K562 (cell line): ENCODE measurements at regions not wholly inside any gene's neighbourhood (a gene's known extent, or its start where the extent isn't known, plus 50 kb on each side); places are given as distances from the start of the nearest gene placed in this dataset.

Source experiments
- ATAC-seq: fragments of 200-7000 bp; cut with Tn5 transposase; 3 replicates; pipeline ENCODE4 v1.9.1; 2020; ENCODE audit warnings: moderate library complexity
- BruUV-seq: library from RNA; stranded (reverse); fragments of 400-500 nt; replicated peaks from 2 replicates; lab custom pipeline; 2021; lab: Mats Ljungman, UMichigan
- CTCF ChIA-PET: fragments of 300-600 bp; formaldehyde crosslinking; extraction: SDS; loops from one replicate; lab custom pipeline; 2021; ENCODE audit warnings: low intra/inter-chr PET ratio; lab: Yijun Ruan, JAX
- POLR2A ChIA-PET: fragments of 300-600, 350-650 bp; sonication (Branson Sonifier 250); formaldehyde crosslinking; extraction: SDS; loops from one replicate; lab custom pipeline; 2021; ENCODE audit warnings: antibody characterized with exemption, inconsistent platforms; lab: Yijun Ruan, JAX
- DNase-seq, 4 experiments: peaks; one replicate each; pipeline versions ENCODE4 v3.0.0 to v3.0.0-alpha.2; 2011 to 2018; ENCODE audit warnings: low spot score in 3 of 4, mixed read lengths in 3 of 4; ENCODE audit errors: extremely low read depth in 1 of 4
- FAIRE-seq: peaks from 2 replicates; lab custom pipeline; 2011; peaks lifted over from hg19 to GRCh38; lab: Jason Lieb, UNC
- H2AFZ ChIP-seq: 2 replicates; pipeline ENCODE4 v1.6.0; 2011; ENCODE audit warnings: low read depth, low read length, control low read depth, inconsistent platforms
- H3K27ac ChIP-seq: fragments of 200-600 bp; 3 replicates; pipeline ENCODE4 v1.8.0; 2011; ENCODE audit warnings: low read depth, mild to moderate bottlenecking, control low read depth, inconsistent platforms, low read length, moderate library complexity, mixed read lengths; ENCODE audit errors: extremely low read depth
- H3K27me3 ChIP-seq, 2 experiments: fragments of 300-600 bp in 1 of 2; 2 replicates in 1 of 2; 3 replicates in 1 of 2; pipeline versions ENCODE4 v1.6.0 to v1.8.0; 2011; ENCODE audit warnings: inconsistent platforms in 2 of 2, low read length in 2 of 2, mild to moderate bottlenecking in 1 of 2, mixed read lengths in 1 of 2, moderate library complexity in 1 of 2; ENCODE audit not compliant: control insufficient read depth in 2 of 2, insufficient read depth in 2 of 2
- H3K36me3 ChIP-seq: fragments of 300-600 bp; 3 replicates; pipeline ENCODE4 v1.8.0; 2011; ENCODE audit warnings: mild to moderate bottlenecking, low read length, inconsistent platforms; ENCODE audit not compliant: control insufficient read depth, insufficient read depth
- H3K4me1 ChIP-seq, 2 experiments: fragments of 200-600 bp in 1 of 2; replicated peaks in 1 of 2; 2 replicates in 1 of 2; 3 replicates in 1 of 2; pipeline versions ENCODE4 v1.5.1 to v1.8.0; 2011; ENCODE audit warnings: inconsistent platforms in 2 of 2, low read length in 2 of 2, mild to moderate bottlenecking in 1 of 2, mixed read lengths in 1 of 2, moderate library complexity in 1 of 2; ENCODE audit not compliant: control insufficient read depth in 2 of 2, insufficient read depth in 2 of 2
- H3K4me2 ChIP-seq: 2 replicates; pipeline ENCODE4 v1.6.1; 2011; ENCODE audit warnings: low read length, control low read depth, inconsistent platforms, mixed read lengths; ENCODE audit not compliant: insufficient read depth
- H3K4me3 ChIP-seq: fragments of 200-600 bp; sonication (generic), shearing (Covaris generic); 2 replicates; pipeline ENCODE4 v1.5.1; 2016; ENCODE audit warnings: control low read depth, inconsistent platforms
- H3K79me2 ChIP-seq: fragments of 200-600 bp; 3 replicates; pipeline ENCODE4 v1.8.0; 2011; ENCODE audit warnings: low read length, inconsistent platforms; ENCODE audit not compliant: control insufficient read depth, insufficient read depth
- H3K9ac ChIP-seq, 2 experiments: 2 replicates each; pipeline versions ENCODE4 v1.6.0 to v1.6.1; 2011; ENCODE audit warnings: low read depth in 2 of 2, low read length in 2 of 2, control low read depth in 1 of 2, inconsistent platforms in 1 of 2, mild to moderate bottlenecking in 1 of 2, mixed read lengths in 1 of 2; ENCODE audit not compliant: insufficient read depth in 1 of 2
- H3K9me1 ChIP-seq: one replicate; pipeline ENCODE4 v1.6.0; 2011; ENCODE audit warnings: inconsistent platforms, mild to moderate bottlenecking, low read length, moderate library complexity; ENCODE audit not compliant: control insufficient read depth, insufficient read depth
- H3K9me3 ChIP-seq: replicated peaks from 2 replicates; pipeline ENCODE4 v1.5.1; 2011; ENCODE audit warnings: low read depth, low read length, inconsistent platforms; ENCODE audit not compliant: control insufficient read depth, insufficient read depth
- H4K20me1 ChIP-seq: replicated peaks from 2 replicates; pipeline ENCODE4 v1.6.1; 2011; ENCODE audit warnings: low read length, inconsistent platforms, mixed read lengths; ENCODE audit not compliant: control insufficient read depth, insufficient read depth
- CBFA2T2 ChIP-seq: fragments of 450-650 bp; conservative IDR thresholded peaks from 2 replicates; pipeline ENCODE4 v1.6.1; 2017; ENCODE audit warnings: mild to moderate bottlenecking
- CHD4 ChIP-seq: fragments of 200-600 bp; sonication (generic); IDR thresholded peaks from 3 replicates; pipeline ENCODE4 v1.6.1; 2012; ENCODE audit warnings: low read depth, mild to moderate bottlenecking, mixed read lengths, low read length, inconsistent platforms; ENCODE audit not compliant: insufficient read depth, insufficient replicate concordance, poor library complexity, severe bottlenecking
- DDX20 ChIP-seq: fragments of 450-650 bp; IDR thresholded peaks from 2 replicates; pipeline ENCODE4 v1.6.1; 2016; ENCODE audit warnings: missing genetic modification characterization, low read depth, mild to moderate bottlenecking, missing compliant biosample characterization, moderate library complexity
- ETV5 ChIP-seq: sonication (generic); formaldehyde crosslinking; IDR thresholded peaks from 2 replicates; pipeline ENCODE4 v1.4.0; 2020; ENCODE audit warnings: low read depth, mild to moderate bottlenecking, missing genetic modification reagents
- MAFG ChIP-seq: fragments of 450-650 bp; conservative IDR thresholded peaks from 2 replicates; pipeline ENCODE4 v1.6.1; 2016; ENCODE audit warnings: missing genetic modification characterization, missing compliant biosample characterization
- MECOM ChIP-seq: fragments of 250-450 bp; sonication (Bioruptor Pico); IDR thresholded peaks from 2 replicates; pipeline ENCODE4 v1.8.0; 2022; ENCODE audit warnings: inconsistent platforms
- NBN ChIP-seq: fragments of 450-650 bp; IDR thresholded peaks from 2 replicates; pipeline ENCODE4 v1.6.1; 2016; ENCODE audit warnings: low read depth, mild to moderate bottlenecking
- NCOA4 ChIP-seq: fragments of 450-650 bp; IDR thresholded peaks from 2 replicates; pipeline ENCODE4 v1.6.1; 2018; ENCODE audit warnings: mild to moderate bottlenecking; ENCODE audit not compliant: partially characterized antibody
- NR1H2 ChIP-seq: sonication (generic); formaldehyde crosslinking; IDR thresholded peaks from 2 replicates; pipeline ENCODE4 v1.4.0; 2020; ENCODE audit warnings: mild to moderate bottlenecking, missing genetic modification reagents
- RBM25 ChIP-seq: fragments of 200-400 bp; formaldehyde crosslinking; IDR thresholded peaks from 2 replicates; pipeline ENCODE4 v1.6.1; 2018; ENCODE audit warnings: low read length, low read depth, moderate library complexity; ENCODE audit not compliant: severe bottlenecking
- U2AF1 ChIP-seq: fragments of 200-400 bp; formaldehyde crosslinking; optimal IDR thresholded peaks from 2 replicates; pipeline ENCODE3; 2017; ENCODE audit warnings: mild to moderate bottlenecking, low read depth, low read length, moderate library complexity
- ZFX ChIP-seq: sonication (generic); formaldehyde crosslinking; IDR thresholded peaks from 2 replicates; pipeline ENCODE4 v1.8.0; 2022; ENCODE audit warnings: mild to moderate bottlenecking, missing genetic modification reagents, moderate library complexity
- ZNF586 ChIP-seq: fragments of 450-650 bp; formaldehyde crosslinking; conservative IDR thresholded peaks from 2 replicates; pipeline ENCODE4 v1.4.0; 2020; ENCODE audit warnings: mild to moderate bottlenecking, moderate library complexity
- ZNF644 ChIP-seq: fragments of 200-800 bp; sonication (Bioruptor generic); IDR thresholded peaks from 2 replicates; pipeline ENCODE4 v1.6.1; 2016; ENCODE audit warnings: low read depth, missing genetic modification characterization, missing compliant biosample characterization
- WGBS: fragments of 100-300 bp; shearing (Covaris generic); methylation state at CpG from one replicate; pipeline ENCODE4 v1.1.6; 2016; ENCODE audit warnings: low coverage, mixed read lengths; ENCODE audit not compliant: insufficient coverage; ENCODE audit errors: missing lambda C conversion rate; 5-methylcytosine and 5-hydroxymethylcytosine counted together
- in situ Hi-C: fragments of 300-500 bp; cut with MboI; formaldehyde crosslinking; loops from 4 replicates; pipeline ENCODE4 v1.15.0; 2018; ENCODE audit warnings: inconsistent platforms, mixed read lengths
- intact Hi-C: fragments of 100-400 bp; cut with micrococcal nuclease; formaldehyde crosslinking; loops from 2 replicates; pipeline ENCODE4 v1.14.2; 2022
- TF ChIP-seq, protein P1 (sequence below): fragments of 250-450 bp; sonication (Bioruptor Pico); IDR thresholded peaks from 2 replicates; pipeline ENCODE4 v1.8.0; 2021; ENCODE audit warnings: mild to moderate bottlenecking, moderate library complexity
- TF ChIP-seq, protein P2 (sequence below): sonication (generic); formaldehyde crosslinking; IDR thresholded peaks from 2 replicates; pipeline ENCODE4 v1.9.0; 2022; ENCODE audit warnings: mild to moderate bottlenecking, missing genetic modification reagents

DNA sequence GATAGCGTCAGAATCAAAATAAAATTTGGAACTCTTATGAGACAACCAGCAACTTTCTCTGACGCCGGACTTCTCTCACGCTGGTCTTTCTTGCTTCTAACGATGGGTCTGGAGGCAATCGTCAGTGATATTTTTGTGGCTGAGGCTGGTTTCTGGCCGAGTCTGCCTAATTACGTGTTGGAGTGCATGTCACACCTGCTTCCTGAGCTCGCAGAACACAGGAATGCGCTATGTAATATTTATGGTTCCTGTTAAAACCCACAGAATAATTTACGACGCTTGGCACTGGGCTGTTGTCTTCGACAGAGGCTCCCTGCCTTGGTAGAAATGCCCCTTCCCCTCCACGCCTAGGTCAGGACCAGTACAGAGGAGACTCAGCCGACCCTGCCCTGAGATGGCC, 64.9 kb downstream of the NPTX2 start (continued):
- TF ChIP-seq ZNF644 (tag) (no peak), CBFA2T2 (no peak), NR1H2 (CRISPR knock-in tag) (no peak)

DNA sequence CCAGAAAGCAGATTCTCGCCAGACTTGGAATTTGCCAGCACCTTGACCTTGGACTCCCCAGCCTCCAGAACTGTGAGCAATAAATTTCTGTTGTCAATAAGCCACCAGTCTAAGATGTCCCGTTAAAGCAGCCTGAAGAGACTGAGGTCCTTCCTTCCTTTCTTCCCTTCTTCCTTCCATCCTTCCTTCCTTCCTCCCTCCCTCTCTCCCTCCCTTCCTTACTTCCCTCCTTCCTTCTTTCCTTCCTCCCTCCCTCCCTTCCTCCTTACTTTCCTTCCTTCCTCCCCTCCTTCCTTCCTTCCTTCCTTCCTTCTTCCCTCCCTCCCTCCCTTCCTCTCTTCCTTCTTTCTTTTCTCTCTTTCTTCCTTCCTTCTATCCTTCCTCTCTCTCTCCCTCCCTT, 66.4 kb downstream of the NPTX2 start:
- H3K27me3 ChIP-seq: peaks cover 0 to 14% of the 10 kb centered on the region in 2 experiments; a peak in 2 of 5 replicates

DNA sequence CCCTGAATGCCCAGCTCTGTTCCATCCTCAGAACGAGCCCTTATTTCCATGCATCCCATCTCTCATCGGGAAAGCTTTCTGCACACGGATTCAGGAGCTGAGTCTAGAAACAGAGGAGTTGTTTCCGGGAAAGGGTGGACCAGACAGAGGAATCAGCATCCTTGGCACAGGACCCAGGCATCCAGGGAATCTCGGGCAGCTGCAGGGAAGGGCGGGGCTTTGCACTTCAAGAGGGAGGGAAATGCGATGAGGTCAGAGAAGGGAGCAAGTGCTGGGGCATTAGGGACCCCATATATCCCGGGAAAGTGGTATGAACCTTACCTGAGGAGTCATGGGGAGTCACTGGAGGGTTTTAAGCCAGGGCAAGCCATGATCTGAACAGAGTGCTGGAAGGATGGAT, 68.5 kb downstream of the NPTX2 start:
- ChIA-PET CTCF (no interaction called here), POLR2A (no interaction called here)
- DNase-seq (no peak), FAIRE-seq (no peak), ATAC-seq (no peak)
- BruUV-seq: no TSS peak
- Histone ChIP-seq H3K27ac (no peak overlapping the region), H3K36me3 (no peaks in the 10 kb centered on the region), H4K20me1 (no peaks in the 10 kb centered on the region), H3K9me1 (no peaks in the 10 kb centered on the region), H3K79me2 (no peaks in the 10 kb centered on the region), H2AFZ (no peak overlapping the region), H3K4me3 (no peak overlapping the region), H3K27me3 (peaks cover 0 to 11% of the 10 kb centered on the region in 2 experiments; a peak in 2 of 5 replicates), H3K9ac (no peak overlapping the region), H3K4me1 (no peaks in the 10 kb centered on the region), H3K4me2 (no peak overlapping the region), H3K9me3 (no peaks in the 10 kb centered on the region)
- in situ Hi-C loops: no loop called here
- intact Hi-C loops: no loop called here
- 0% methylated on average over 8 of the region's 8 CpGs for WGBS
- TF ChIP-seq RBM25 (no peak), MECOM (CRISPR knock-in tag) (no peak), DDX20 (tag) (no peak), CHD4 (no peak), ZNF586 (CRISPR knock-in tag) (no peak), MAFG (tag) (no peak), ZFX (CRISPR knock-in tag) (no peak), U2AF1 (no peak)
- TF ChIP-seq, protein P1, sequence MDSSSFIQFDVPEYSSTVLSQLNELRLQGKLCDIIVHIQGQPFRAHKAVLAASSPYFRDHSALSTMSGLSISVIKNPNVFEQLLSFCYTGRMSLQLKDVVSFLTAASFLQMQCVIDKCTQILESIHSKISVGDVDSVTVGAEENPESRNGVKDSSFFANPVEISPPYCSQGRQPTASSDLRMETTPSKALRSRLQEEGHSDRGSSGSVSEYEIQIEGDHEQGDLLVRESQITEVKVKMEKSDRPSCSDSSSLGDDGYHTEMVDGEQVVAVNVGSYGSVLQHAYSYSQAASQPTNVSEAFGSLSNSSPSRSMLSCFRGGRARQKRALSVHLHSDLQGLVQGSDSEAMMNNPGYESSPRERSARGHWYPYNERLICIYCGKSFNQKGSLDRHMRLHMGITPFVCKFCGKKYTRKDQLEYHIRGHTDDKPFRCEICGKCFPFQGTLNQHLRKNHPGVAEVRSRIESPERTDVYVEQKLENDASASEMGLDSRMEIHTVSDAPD (CRISPR knock-in tag): no peak
- TF ChIP-seq, protein P2, sequence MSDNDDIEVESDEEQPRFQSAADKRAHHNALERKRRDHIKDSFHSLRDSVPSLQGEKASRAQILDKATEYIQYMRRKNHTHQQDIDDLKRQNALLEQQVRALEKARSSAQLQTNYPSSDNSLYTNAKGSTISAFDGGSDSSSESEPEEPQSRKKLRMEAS (CRISPR knock-in tag): no peak

More for the DNA sequence above, 66.4 kb downstream of the NPTX2 start:
- no peak overlapping the region for H3K4me3 ChIP-seq
- TF ChIP-seq NCOA4 (no peak), CHD4 (no peak), NBN (no peak), ETV5 (CRISPR knock-in tag) (no peak)
- TF ChIP-seq, all 486 proteins: peak for 0
- H4K20me1 ChIP-seq: no peaks in the 10 kb centered on the region
- intact Hi-C loops (no loop called here), in situ Hi-C loops (no loop called here)
- CTCF ChIA-PET: no interaction called here
- no peaks in the 10 kb centered on the region for H3K36me3 ChIP-seq
- POLR2A ChIA-PET: interaction anchor here (0.6 kb wide), 1 partner anchor 777 kb away, joined by 3 read pairs; no protein-coding TSS in a partner anchor
- no peaks in the 10 kb centered on the region for H3K9me1 ChIP-seq
- H3K27ac ChIP-seq: no peak overlapping the region
- no peak overlapping the region for H2AFZ ChIP-seq
- FAIRE-seq: no peak
- no peaks in the 10 kb centered on the region for H3K9me3 ChIP-seq
- H3K79me2 ChIP-seq: no peaks in the 10 kb centered on the region
- BruUV-seq: no TSS peak
- no peak for ATAC-seq
- 0% methylated on average over 2 of the region's 2 CpGs for WGBS
- no peak overlapping the region for H3K9ac ChIP-seq
- no peak for DNase-seq
- H3K4me2 ChIP-seq: no peak overlapping the region
- H3K4me1 ChIP-seq: no peaks in the 10 kb centered on the region
